Mammary epithelial cell (primary cell): ENCODE measurements at regions not wholly inside any gene's neighbourhood (a gene's known extent, or its start where the extent isn't known, plus 50 kb on each side); places are given as distances from the start of the nearest gene placed in this dataset.

Experiments used
- CTCF ChIP-seq, 2 donors: IDR thresholded peaks in 1 of 2; conservative IDR thresholded peaks in 1 of 2; 2 replicates each; pipeline ENCODE4 v1.5.1; 2011 to 2012; ENCODE audit warnings: inconsistent platforms in 2 of 2, low read length in 2 of 2, mild to moderate bottlenecking in 2 of 2, control low read depth in 1 of 2, low read depth in 1 of 2; ENCODE audit not compliant: insufficient read depth in 1 of 2; ENCODE audit errors: extremely low read depth in 1 of 2
- EZH2 ChIP-seq: IDR thresholded peaks from 2 replicates; pipeline ENCODE4 v1.6.1; 2012; ENCODE audit warnings: low read length, inconsistent platforms, borderline replicate concordance

- no peak for TF ChIP-seq EZH2
- no peak for TF ChIP-seq CTCF (conservative IDR thresholded peaks at IDR 0.05 in 1 of 2, IDR thresholded peaks at IDR 0.05 in 1 of 2; ENCODE audit: extremely low read depth in 1 of 2, insufficient read depth in 1 of 2, low read depth in 1 of 2, low read length in 2 of 2)
Measured at GRCh38 chr18:25810736-25811135, 279.7 kb downstream of the SS18 start.
